CD4-positive, alpha-beta T cell treated with Interleukin-15 for 4 hours (primary cell): ENCODE measurements at regions not wholly inside any gene's neighbourhood (a gene's known extent, or its start where the extent isn't known, plus 50 kb on each side); places are given as distances from the start of the nearest gene placed in this dataset.

Experiments used
- DNase-seq: peaks from one replicate; pipeline ENCODE4 v3.0.0-alpha.2; 2020; ENCODE audit warnings: low spot score

DNA sequence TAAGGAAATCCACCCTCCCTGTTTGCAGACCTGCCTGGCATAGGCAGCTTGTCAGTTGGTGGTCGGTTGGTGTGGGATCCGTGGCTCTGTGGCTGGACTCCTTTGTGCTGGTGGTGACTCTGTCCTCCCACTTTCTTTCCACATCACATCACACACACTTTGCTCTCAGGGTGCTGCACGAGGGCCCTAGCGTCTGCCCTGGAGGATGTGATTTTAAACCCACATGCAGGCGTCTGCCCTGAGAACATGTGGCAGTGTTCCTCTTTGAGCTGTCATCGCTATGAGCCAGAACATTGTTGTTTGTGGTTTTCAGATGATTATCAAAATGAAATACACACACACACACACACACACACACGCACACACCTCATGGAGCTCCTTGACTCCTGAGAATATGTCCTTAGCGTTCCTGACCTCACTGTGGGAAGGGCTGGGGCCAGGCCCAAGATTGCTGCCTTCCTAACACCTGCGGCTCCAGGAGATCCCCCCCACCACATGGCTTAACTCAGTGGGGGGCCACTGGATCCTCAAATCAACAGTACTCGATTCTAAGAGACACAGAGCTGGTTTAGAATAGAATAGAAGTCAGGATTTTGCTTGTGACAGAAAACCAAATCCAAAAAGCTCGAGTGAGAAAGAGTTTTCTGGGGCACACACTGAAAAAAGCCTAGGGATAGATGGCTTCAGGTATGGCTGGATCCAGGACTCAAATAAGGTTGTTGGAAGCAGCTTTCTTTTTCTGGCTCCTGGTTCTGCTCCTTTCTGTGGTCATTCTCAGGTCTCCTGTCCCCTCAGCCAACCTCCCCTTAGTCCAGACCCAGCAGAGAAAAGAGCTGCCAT lies 54.8 kb downstream of the RTP5 start:
- DNase-seq = no peak

DNA sequence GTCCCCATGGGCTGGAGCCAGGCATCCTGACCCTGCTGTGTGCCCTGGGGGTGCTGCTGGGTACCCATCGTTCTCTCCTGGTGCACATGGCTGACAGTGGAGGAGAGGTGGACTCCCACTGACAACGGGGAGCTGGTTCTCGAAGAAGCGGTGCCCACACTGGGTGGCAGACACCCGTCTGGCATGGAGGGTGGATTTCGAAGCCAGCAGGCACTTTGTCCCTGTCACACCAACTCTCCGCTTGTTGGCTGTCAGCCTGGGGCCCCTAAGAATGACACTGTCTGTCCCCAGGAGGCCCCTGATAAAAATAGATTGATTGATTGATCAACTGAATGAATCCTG lies 55.4 kb downstream of the RTP5 start:
- DNase-seq = no peak

- DNase-seq = no peak
Measured at GRCh38 chr2:241925277-241925676, 55.7 kb downstream of the RTP5 start.

DNA sequence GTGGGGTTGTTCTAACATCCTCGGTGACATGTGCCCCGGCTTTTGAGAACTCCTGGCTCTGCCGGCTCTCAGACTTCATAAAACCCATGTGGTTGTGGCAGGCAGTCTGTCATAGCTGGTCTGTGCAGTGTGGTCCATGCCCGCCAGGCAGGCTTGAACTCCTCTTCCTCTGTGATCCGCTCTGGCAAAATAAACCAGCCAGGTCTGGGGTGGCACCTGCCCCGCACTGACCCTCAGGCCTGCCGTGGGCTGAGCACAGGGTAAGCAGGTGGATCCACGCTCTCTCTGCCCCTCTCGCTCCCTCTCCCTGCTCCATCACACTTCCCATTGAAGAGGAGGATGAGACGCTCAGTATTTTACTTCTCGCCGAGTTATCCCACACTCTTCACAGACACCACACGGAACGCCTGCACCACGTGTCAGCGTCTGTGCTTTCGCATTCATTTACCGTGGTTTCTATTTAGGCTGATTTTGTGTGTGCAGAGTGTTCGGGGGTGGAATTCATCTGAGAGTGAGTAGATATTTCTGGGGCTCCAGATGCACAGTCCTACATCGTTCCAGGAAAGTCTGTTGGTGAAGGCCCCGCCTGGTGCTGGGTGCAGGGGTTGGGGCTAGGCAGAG lies 56.4 kb downstream of the RTP5 start:
- no peak for DNase-seq

DNA sequence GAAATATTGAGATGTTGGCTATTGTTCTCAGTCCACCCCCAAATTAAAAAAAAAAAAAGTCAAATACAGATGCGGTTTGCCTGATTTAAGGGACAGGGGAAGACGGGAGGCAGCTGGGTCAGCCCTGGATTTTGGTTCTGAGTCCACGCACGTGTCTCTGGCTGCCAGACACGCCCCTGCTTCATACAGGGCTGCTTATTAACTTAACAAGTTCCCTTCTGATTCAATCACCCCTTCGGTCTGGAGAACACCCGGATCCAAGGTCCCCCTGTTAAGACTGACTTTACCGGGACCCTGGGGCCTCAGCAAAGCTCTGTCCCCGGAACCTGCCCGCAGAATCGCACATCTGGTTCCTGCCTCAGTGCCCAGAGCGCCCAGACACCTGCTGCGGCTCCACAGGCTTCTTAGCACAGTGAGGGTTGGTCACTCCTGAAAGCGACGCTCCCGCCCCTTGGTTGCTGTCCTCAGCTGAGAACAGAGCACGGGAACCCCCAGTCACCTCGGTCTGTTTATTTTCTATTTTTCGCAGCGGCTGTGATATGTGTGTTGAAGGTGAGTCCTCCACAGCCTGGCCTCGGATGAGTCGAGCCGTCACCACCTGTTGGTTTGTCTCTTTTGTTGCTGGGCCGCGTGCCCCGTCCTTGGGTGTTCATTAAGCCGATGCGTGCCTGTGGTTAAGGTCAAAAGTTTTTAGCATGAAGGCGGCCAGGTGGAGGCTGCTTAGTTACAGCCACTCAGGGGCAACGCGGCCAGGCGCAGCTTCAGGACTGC lies 57.2 kb downstream of the RTP5 start:
- no peak for DNase-seq

DNA sequence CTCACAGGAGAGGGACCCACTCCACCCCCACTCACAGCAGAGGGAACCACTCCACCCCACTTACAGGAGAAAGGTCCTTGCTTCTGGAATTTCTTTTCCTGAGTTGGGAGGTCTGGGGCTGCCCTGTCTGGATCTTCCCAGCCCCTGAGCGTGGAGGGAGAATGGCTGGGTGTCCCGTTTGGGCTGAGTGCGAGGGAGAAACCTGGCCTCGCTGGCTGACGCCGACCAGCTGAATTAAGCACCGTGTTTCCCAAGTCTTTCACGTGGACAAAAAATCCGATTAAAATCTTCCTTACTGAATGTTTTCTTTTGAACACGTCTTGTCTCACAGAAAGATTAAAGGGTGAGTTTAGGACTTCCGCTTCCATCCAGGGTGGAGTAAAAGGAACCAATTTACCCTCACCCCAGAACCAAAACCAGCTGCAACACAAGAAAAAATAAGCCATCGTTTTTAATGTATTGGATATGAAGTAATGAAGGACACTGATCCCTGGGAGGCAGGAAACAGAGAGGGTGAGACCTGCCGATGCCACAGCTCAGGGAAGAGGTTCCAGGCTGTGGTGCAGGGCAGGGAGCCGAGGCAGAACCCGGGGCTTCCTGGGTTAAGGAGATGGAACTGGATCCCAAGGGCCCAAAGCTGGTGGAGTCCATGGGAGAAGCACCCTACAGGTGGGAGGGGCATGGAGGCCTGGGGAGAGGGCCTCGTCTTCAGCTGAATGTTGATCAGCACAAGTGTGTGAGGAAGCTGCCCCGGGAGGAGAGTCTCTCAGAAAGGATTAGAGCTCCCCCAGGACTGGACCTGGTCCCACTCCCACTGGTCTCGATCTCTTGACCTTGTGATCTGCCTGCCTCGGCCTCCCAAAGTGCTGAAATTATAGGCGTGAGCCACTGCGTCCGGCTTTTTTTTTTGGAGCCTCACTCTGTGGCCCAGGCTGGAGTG lies 60.3 kb downstream of the RTP5 start:
- no peak for DNase-seq

DNA sequence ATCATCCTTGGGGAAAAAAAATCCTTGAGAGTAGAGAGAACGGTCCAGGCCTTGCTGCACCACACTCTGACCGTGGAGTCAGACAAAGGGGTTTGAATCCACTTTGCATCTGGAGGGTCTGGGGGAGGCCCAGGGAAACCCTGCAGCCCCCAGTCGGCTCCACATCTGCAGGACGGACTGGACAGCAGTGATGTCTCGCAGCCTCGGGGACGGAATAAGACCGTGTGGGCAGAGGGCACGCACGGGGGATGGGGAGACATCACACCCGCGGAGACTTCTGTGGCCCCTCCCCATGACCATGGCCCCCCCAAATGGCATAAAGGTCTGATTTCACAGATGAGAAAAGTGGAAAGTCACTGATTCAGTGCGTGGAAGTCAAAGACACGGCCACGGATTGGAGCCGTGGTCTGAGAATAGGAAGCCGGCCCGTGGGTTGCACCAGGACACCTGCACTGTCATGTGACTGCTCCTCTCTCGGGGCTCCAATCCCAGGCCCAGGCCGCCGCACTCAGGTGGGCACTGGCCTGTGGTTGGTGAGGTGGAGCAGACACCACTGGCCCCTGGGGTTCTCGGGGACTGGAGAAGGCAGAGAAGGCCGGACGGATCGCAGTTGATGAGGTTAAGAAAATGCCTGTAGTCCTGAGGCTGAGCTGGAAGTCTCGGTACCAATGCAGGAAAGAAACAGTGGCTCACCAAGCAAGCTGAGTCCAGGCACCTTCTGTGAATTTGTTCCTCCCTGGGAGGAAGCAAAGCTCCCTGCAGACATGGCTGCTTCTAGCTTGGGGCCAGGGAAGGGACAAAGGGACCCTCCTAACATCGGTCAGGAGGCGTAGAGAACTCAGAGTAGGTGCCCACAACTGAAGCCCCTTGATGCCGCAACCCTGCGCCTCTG lies 61.8 kb downstream of the RTP5 start:
- DNase-seq = no peak

DNA sequence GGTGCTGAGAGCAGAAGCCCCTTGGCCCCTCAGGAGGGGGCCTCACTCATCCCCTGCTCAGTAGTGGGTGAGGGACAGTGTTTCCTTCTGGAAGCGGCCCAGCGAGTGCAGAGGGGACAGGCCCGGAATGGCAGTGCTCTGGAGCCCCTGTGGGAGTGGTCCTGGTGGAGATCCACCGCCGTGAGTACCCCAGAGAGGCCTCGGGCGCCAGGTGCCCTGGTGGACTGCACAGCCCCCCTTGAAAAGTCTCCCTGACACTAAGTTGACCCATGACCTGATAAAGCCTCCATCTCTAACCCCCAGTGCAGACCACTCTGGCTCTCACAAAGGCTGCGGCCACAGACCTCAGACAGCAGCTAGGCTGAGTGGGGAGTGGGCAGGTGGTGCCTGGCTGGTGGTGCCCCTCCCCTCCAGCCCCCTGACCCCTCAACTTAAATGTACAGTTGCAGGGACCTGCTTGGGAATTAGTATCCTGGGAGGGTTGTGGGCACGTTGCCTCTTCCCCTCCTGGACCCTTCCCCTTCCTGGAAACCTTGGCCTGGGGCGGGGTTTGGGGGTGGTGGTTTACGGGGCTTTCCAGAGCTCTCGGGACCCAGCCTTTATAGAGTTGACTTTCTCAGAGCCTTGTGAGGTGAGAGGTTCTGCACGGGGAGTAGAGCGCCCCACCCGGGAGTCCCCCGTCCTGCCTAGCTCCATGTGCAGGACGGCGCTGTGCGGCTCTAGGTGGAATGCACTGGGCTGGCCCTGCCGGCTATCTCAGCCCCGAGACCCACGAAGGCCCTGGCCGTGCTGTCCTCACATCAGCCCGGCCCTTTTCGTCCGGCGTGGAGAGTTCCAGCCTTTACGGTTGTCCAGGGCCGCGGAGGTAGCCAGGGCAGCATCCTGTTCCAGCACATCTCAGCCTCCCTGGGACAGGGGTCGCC lies 62.7 kb downstream of the RTP5 start:
- no peak for DNase-seq

DNA sequence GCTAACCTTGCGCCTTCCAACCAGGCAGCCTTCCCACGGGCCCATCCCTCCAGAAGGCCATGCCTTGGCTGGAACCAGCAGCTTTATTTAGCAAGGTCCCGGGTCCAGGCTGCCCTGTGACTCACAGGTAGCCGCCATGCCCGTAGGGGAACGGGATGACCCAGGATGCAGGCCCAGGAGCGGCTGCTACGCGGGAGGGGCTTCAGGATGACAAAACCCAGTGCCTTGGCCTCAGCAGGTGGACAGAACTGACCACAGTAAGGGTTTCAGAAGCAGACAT lies 63.3 kb downstream of the RTP5 start:
- no peak for DNase-seq

DNA sequence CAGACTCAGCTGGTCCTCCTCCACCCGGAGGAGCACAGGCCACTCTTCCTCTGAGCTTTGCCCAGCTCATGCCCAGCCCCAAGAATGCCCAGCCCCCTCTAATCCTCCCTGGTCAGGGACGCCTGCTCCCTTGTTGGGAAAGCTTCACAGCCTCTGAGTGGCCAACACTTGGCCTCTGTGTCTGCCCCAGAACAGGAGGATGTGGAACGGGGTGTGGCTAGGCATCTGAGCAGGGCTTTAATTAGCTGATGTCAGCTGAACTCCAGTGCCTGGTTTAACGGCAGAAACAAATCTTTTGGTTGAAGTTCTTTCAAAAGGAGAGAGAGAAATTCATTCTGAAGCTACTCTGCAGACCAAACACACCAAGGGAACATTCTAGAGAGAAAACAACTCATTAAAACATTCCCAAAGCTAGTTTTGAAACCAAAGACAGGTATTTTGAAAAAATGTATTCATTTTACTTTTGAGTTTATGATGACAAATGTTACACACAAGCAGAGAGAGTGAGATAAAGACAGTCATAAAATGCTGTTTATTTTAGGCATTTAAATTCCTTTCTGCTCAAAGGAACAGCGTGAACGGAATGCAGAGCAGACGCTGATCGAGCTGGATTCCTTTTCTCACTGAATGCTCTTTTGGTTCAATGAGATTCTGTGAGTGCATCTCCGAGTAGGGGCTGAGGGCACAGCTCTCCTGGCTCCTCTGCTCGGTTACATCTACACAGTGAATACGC lies 63.8 kb downstream of the RTP5 start:
- no peak for DNase-seq

DNA sequence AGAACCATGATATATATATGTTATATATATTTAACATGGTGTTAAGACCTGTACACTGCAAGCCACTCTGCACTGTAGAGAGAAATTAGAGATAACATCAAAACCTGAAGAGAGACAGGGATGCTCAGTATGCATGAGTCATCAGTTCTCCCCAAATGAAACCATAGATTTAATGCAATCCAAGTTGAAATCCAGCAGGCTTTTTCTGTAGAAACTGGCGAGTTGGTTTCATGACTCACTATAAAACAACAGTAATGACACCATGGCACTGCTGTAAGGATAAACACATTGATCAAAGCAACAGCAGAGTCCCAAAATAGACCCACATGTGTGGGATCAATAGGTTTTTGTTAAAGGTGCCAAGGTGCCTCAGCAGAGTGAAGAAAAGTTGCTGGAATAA lies 65.8 kb downstream of the RTP5 start:
- DNase-seq = no peak

DNA sequence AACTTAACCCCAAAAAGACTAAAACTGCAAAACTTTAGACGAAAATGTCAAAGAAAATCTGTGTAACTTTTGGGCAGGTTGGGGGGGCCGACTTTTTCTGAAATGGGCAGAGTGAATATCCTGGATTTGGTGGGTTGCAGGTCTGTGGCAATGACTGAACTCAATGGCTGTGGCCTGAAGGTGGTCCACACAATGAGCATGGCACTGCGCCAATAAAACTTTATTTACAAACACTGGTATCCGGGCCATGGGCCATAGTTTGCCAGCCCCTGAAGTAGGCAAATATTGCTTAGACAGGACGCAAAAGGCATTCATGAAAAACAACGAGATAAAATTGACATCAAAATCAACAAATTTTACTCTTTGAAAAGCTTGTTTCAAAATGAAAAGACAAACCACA lies 66.2 kb downstream of the RTP5 start:
- no peak for DNase-seq

DNA sequence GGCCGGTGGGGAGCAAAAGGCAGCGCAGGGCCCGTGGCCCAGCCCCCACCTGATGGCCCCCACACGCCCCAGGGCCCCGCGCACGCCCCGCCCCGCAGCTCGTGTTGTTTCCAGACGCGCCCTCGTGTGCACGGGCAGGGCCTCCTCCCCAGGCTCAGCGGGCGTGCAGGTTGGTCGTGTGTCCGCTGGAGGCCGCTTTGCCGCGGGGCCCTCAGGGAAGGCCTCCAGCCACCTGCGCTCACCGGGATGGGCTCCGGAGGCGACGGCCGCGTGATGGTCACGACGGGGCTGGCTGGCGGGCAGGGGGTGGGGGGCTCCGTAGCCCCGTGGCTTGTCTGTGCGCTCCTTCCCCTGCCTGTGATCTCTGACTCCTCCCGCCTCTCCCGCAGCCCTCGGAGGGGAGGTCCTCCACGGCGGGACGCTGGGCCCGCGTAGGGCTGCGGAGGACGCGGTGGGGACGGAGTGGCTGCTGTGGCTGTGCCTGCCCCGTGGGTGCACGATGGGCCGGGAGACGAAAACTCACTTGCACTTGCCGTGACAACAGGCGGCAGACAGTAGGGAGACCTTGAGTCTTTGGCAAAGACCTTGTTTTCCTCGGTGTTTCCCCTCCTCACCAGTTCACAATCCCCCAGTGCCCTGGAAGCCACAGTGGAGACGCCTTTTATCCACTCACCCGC lies 67.1 kb downstream of the RTP5 start:
- no peak for DNase-seq

- no peak for DNase-seq
Measured at GRCh38 chr2:241937297-241937696, 67.8 kb downstream of the RTP5 start.

DNA sequence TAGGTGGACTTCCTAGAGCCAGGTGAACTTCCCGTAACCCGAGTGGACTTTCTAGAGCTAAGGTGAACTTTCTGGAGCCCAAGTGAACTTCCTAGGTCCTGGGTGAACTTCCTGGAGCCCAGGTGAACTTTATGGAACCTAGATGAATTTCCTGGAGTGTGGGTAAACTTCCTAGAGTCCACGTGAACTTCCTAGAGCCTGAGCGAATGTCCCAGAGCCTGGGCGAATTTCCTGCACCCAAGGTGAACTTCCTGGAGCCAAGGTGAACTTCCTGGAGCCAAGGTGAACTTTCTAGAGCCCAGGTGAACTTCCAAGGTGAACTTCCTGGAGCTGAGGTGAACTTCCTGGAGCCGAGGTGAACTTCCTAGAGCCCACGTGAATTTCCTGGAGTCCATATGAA lies 70.0 kb downstream of the RTP5 start:
- no peak for DNase-seq

- DNase-seq = no peak
Measured at GRCh38 chr2:241940329-241940728, 70.8 kb downstream of the RTP5 start.

DNA sequence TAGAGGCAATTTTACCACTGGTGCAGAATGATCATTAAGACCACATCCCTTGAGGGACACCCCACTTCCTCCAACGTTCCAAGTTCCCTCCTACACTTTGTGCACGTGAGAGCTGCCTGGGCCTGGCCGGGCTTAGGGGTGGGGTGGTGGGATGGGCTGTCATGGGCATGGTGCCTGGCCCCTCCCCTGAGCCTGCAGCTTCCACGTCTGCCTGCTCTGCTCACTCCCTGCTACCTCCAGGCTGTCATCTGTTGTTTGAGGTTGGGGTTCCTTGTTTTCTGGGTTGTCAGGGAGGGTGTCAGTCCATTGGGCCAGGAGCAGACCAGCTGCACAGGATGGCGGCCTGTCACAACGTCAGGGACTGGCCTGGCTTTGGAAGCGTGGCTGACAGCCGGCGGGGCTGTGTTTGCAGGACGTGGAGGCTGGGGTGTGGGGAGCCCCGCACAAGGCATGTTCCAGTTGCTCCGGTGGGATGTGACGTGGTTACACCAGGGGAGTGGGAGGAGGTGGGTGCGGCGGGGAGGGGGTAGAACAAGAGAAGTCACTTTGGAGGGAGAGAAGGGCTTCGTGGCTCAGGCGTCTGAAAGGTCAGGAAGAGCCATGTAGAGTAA lies 72.3 kb downstream of the RTP5 start:
- no peak for DNase-seq

GRCh38 chr2:241942416-241943208 lies 73.1 kb downstream of the RTP5 start:
- DNase-seq = no peak
